ENCODE measurements at regions not wholly inside any gene's neighbourhood (a gene's known extent, or its start where the extent isn't known, plus 50 kb on each side); places are given as distances from the start of the nearest gene placed in this dataset.

- TF ChIP-seq CTCF (IDR thresholded peaks at IDR 0.05), result no peak
- TF ChIP-seq POLR2A (IDR thresholded peaks at IDR 0.05), result no peak
- TF ChIP-seq EP300 (IDR thresholded peaks at IDR 0.05), result no peak
- no peak for ATAC-seq (ENCODE audit: low FRiP score in 2 of 2)
- no peaks in the 10 kb centered on the region for H3K4me1 ChIP-seq
- H3K4me3 ChIP-seq, result no peak overlapping the region
- H3K36me3 ChIP-seq, result no peaks in the 10 kb centered on the region
- no peak for DNase-seq
- H3K27ac ChIP-seq, result no peak overlapping the region
- no peaks in the 10 kb centered on the region for H3K9me3 ChIP-seq
- H3K27me3 ChIP-seq, result no peaks in the 10 kb centered on the region
- WGBS, 2 donors, result 72% methylated on average over 5 of the region's 5 CpGs
Measured at GRCh38 chr1:239536165-239536849, 149.9 kb downstream of the CHRM3 start.

- ATAC-seq (ENCODE audit: low FRiP score in 2 of 2) (no peak), DNase-seq (no peak)
- H3K4me3 ChIP-seq, result no peak overlapping the region
- TF ChIP-seq POLR2AphosphoS5 (IDR thresholded peaks at IDR 0.05) (no peak), POLR2A (IDR thresholded peaks at IDR 0.05) (no peak), CTCF (IDR thresholded peaks at IDR 0.05) (no peak), EP300 (IDR thresholded peaks at IDR 0.05) (no peak)
- H3K36me3 ChIP-seq, result no peaks in the 10 kb centered on the region
- no peaks in the 10 kb centered on the region for H3K9me3 ChIP-seq
- H3K27ac ChIP-seq, result no peak overlapping the region
- WGBS, 2 donors, result 58 to 69% methylated on average over 3 of the region's 3 CpGs
- no peaks in the 10 kb centered on the region for H3K4me1 ChIP-seq
- H3K27me3 ChIP-seq, result no peaks in the 10 kb centered on the region
Measured at GRCh38 chr1:239537795-239538194, 151.4 kb downstream of the CHRM3 start.

GRCh38 chr1:239538239-239538988 lies 152.0 kb downstream of the CHRM3 start:
- Histone ChIP-seq H3K27me3 (no peaks in the 10 kb centered on the region), H3K4me1 (no peaks in the 10 kb centered on the region), H3K4me3 (no peak overlapping the region), H3K9me3 (no peaks in the 10 kb centered on the region), H3K36me3 (no peaks in the 10 kb centered on the region), H3K27ac (no peak overlapping the region)
- DNase-seq (no peak), ATAC-seq (ENCODE audit: low FRiP score in 2 of 2) (no peak)
- 36 to 39% methylated on average over 2 of the region's 2 CpGs for WGBS, 2 donors
- no peak for TF ChIP-seq POLR2A (IDR thresholded peaks at IDR 0.05)
- no peak for TF ChIP-seq EP300 (IDR thresholded peaks at IDR 0.05)
- no peak for TF ChIP-seq CTCF (IDR thresholded peaks at IDR 0.05)
- TF ChIP-seq POLR2AphosphoS5 (IDR thresholded peaks at IDR 0.05), result no peak

GRCh38 chr1:239539051-239539450 lies 152.7 kb downstream of the CHRM3 start:
- Histone ChIP-seq H3K27me3 (no peaks in the 10 kb centered on the region), H3K4me3 (no peak overlapping the region), H3K36me3 (no peaks in the 10 kb centered on the region), H3K9me3 (no peaks in the 10 kb centered on the region), H3K4me1 (no peaks in the 10 kb centered on the region), H3K27ac (no peak overlapping the region)
- TF ChIP-seq POLR2AphosphoS5 (IDR thresholded peaks at IDR 0.05), result no peak
- TF ChIP-seq POLR2A (IDR thresholded peaks at IDR 0.05), result no peak
- no peak for TF ChIP-seq EP300 (IDR thresholded peaks at IDR 0.05)
- no peak for TF ChIP-seq CTCF (IDR thresholded peaks at IDR 0.05)
- no peak for DNase-seq
- WGBS, 2 donors, result 83 to 85% methylated on average over 2 of the region's 2 CpGs
- ATAC-seq (ENCODE audit: low FRiP score in 2 of 2), result no peak
